ENCODE measurements at regions not wholly inside any gene's neighbourhood (a gene's known extent, or its start where the extent isn't known, plus 50 kb on each side); places are given as distances from the start of the nearest gene placed in this dataset.

DNA sequence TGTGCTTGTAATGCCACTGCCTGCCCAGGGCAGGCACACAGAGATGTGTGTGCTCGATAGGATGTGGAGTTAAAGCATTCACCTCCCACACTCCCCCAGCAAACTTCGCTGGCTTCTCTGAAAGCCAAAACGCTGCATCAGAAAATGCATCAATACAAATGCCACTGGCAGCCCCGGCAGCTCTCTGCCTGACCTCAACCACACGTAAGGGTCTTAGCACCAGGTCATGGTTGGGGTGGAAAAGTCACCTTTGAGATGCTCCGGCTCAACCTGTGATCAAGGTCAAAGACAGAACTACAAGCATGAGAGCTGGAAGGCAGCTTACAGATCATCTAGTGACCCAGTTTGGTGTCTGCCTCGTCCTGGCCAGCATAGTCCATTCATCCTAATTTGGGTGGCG is 114.4 kb upstream of the NANOS1 start:
- TF ChIP-seq, protein P1, sequence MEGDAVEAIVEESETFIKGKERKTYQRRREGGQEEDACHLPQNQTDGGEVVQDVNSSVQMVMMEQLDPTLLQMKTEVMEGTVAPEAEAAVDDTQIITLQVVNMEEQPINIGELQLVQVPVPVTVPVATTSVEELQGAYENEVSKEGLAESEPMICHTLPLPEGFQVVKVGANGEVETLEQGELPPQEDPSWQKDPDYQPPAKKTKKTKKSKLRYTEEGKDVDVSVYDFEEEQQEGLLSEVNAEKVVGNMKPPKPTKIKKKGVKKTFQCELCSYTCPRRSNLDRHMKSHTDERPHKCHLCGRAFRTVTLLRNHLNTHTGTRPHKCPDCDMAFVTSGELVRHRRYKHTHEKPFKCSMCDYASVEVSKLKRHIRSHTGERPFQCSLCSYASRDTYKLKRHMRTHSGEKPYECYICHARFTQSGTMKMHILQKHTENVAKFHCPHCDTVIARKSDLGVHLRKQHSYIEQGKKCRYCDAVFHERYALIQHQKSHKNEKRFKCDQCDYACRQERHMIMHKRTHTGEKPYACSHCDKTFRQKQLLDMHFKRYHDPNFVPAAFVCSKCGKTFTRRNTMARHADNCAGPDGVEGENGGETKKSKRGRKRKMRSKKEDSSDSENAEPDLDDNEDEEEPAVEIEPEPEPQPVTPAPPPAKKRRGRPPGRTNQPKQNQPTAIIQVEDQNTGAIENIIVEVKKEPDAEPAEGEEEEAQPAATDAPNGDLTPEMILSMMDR (IDR thresholded peaks at IDR 0.05 in 4 of 5, conservative IDR thresholded peaks at IDR 0.05 in 1 of 5), result no peak
- no peak for TF ChIP-seq POLR2A (IDR thresholded peaks at IDR 0.05)

Data from gastrocnemius medialis (tissue), 4 donors.